DND-41 (cell line): ENCODE measurements at regions not wholly inside any gene's neighbourhood (a gene's known extent, or its start where the extent isn't known, plus 50 kb on each side); places are given as distances from the start of the nearest gene placed in this dataset.

ENCODE experiments used
- CTCF ChIP-seq: IDR thresholded peaks from 2 replicates; pipeline ENCODE4 v1.5.1; 2012; ENCODE audit warnings: borderline replicate concordance, low read length, moderate library complexity, mild to moderate bottlenecking; ENCODE audit not compliant: poor library complexity, severe bottlenecking; ENCODE audit errors: extremely low read depth
- EZH2 ChIP-seq: IDR thresholded peaks from 3 replicates; pipeline ENCODE4 v1.6.1; 2012; ENCODE audit warnings: borderline replicate concordance, low read depth, mild to moderate bottlenecking, moderate library complexity, low read length, inconsistent platforms; ENCODE audit not compliant: severe bottlenecking

- TF ChIP-seq CTCF (no peak), EZH2 (no peak)
These were observed 285.8 kb downstream of the NPIPA8 start for GRCh38 chr16:18050777-18051176.
